HCT116 (cell line): ENCODE measurements at regions not wholly inside any gene's neighbourhood (a gene's known extent, or its start where the extent isn't known, plus 50 kb on each side); places are given as distances from the start of the nearest gene placed in this dataset.
A peak's percentile ranks its signal among the peaks of the same experiment; 100 is the strongest.

Experiments used
- ATAC-seq: fragments of 200-7000 bp; cut with Tn5 transposase; 2 replicates; pipeline ENCODE4 v1.9.1; 2020; ENCODE audit warnings: mild to moderate bottlenecking, moderate library complexity
- BruUV-seq: library from RNA; stranded (reverse); fragments of 400-500 nt; replicated peaks from 2 replicates; lab custom pipeline; 2021; lab: Mats Ljungman, UMichigan
- CTCF ChIA-PET: fragments of 300-600 bp; sonication (Branson Sonifier 250); formaldehyde crosslinking; loops from one replicate; lab custom pipeline; 2021; ENCODE audit warnings: antibody characterized with exemption; lab: Charles Lee
- POLR2A ChIA-PET: fragments of 300-600, 350-600 bp; sonication (Branson Sonifier 250); formaldehyde crosslinking; loops from one replicate; lab custom pipeline; 2021; ENCODE audit warnings: antibody characterized with exemption; lab: Charles Lee
- RAD21 ChIA-PET, 2 experiments: fragments of 300-600 bp; sonication (Branson Sonifier 250); formaldehyde crosslinking; loops; one replicate each; lab custom pipeline; 2023; ENCODE audit warnings: low total read pairs in 2 of 2; ENCODE audit not compliant: uncharacterized antibody in 2 of 2, unreplicated experiment in 2 of 2, low non-redundant PET in 1 of 2; lab: Charles Lee
- DNase-seq: peaks from one replicate; pipeline ENCODE4 v3.0.0-alpha.2; 2010; ENCODE audit warnings: low read depth, low spot score
- H2AFZ ChIP-seq: fragments of 200-600 bp; shearing (Covaris generic), sonication (generic); 2 replicates; pipeline ENCODE4 v1.6.1; 2017; ENCODE audit warnings: low read depth, mixed run types, mixed read lengths, antibody characterized with exemption, low read length; ENCODE audit not compliant: poor library complexity, severe bottlenecking
- H3K27ac ChIP-seq: 2 replicates; pipeline ENCODE4 v1.5.1; 2012; ENCODE audit warnings: low read depth, low read length
- H3K27me3 ChIP-seq: fragments of 200-600 bp; sonication (generic); 2 replicates; pipeline ENCODE4 v1.6.1; 2016; ENCODE audit warnings: mixed run types, low read length, mixed read lengths; ENCODE audit not compliant: insufficient read depth
- H3K36me3 ChIP-seq, 2 experiments: fragments of 200-500 bp in 1 of 2; fragments of 200-600 bp in 1 of 2; sonication (Bioruptor generic) in 1 of 2; sonication (generic) in 1 of 2; 2 replicates each; pipeline versions ENCODE4 v1.5.1 to v1.6.1; 2014 to 2016; ENCODE audit warnings: low read length in 2 of 2, inconsistent platforms in 1 of 2, mixed read lengths in 1 of 2, mixed run types in 1 of 2; ENCODE audit not compliant: insufficient read depth in 2 of 2, control insufficient read depth in 1 of 2
- H3K4me1 ChIP-seq, 2 experiments: fragments of 200-600 bp in 1 of 2; sonication (generic) in 1 of 2; 2 replicates each; pipeline versions ENCODE4 v1.5.1 to v1.6.1; 2012 to 2017; ENCODE audit warnings: low read length in 2 of 2, inconsistent platforms in 1 of 2, mild to moderate bottlenecking in 1 of 2, mixed read lengths in 1 of 2, mixed run types in 1 of 2, moderate library complexity in 1 of 2; ENCODE audit not compliant: insufficient read depth in 2 of 2, control insufficient read depth in 1 of 2
- H3K4me2 ChIP-seq: fragments of 200-600 bp; sonication (generic); 2 replicates; pipeline ENCODE4 v1.6.1; 2017; ENCODE audit warnings: mixed run types, low read length, mixed read lengths
- H3K4me3 ChIP-seq, 2 experiments: fragments of 200-600 bp in 1 of 2; sonication (generic) in 1 of 2; replicated peaks in 1 of 2; 2 replicates each; pipeline ENCODE4 v1.5.1; 2011 to 2016; ENCODE audit warnings: low read length in 2 of 2, control low read depth in 1 of 2, low read depth in 1 of 2, mild to moderate bottlenecking in 1 of 2, mixed read lengths in 1 of 2, mixed run types in 1 of 2
- H3K79me2 ChIP-seq: fragments of 200-600 bp; sonication (generic); 2 replicates; pipeline ENCODE4 v1.6.1; 2017; ENCODE audit warnings: mild to moderate bottlenecking, mixed run types, low read length, moderate library complexity, mixed read lengths; ENCODE audit not compliant: insufficient read depth
- H3K9ac ChIP-seq: fragments of 200-600 bp; sonication (generic); 2 replicates; pipeline ENCODE4 v1.6.1; 2016; ENCODE audit warnings: low read length, mixed read lengths
- H3K9me2 ChIP-seq: fragments of 200-600 bp; sonication (generic), shearing (Covaris generic); 2 replicates; pipeline ENCODE4 v1.6.1; 2017; ENCODE audit warnings: mixed run types, mild to moderate bottlenecking, moderate library complexity; ENCODE audit not compliant: insufficient read depth
- H3K9me3 ChIP-seq, 2 experiments: fragments of 200-500 bp in 1 of 2; fragments of 200-600 bp in 1 of 2; sonication (Bioruptor generic) in 1 of 2; sonication (generic) in 1 of 2; 2 replicates each; pipeline ENCODE4 v1.6.1; 2014 to 2017; ENCODE audit warnings: low read length in 2 of 2, mixed read lengths in 2 of 2, inconsistent platforms in 1 of 2, low read depth in 1 of 2, mild to moderate bottlenecking in 1 of 2, mixed run types in 1 of 2, moderate library complexity in 1 of 2; ENCODE audit not compliant: control insufficient read depth in 1 of 2, insufficient read depth in 1 of 2
- H4K20me1 ChIP-seq: fragments of 200-600 bp; sonication (generic), shearing (Covaris generic); 2 replicates; pipeline ENCODE4 v1.6.1; 2017; ENCODE audit warnings: mixed run types, mild to moderate bottlenecking, moderate library complexity; ENCODE audit not compliant: insufficient read depth
- CTCF ChIP-seq, 3 experiments: fragments of 200-600 bp in 1 of 3; sonication (generic) in 1 of 3; IDR thresholded peaks in 2 of 3; conservative IDR thresholded peaks in 1 of 3; 2 replicates each; pipeline ENCODE4 v1.5.1; 2012 to 2017; ENCODE audit warnings: low read depth in 2 of 3, low read length in 2 of 3, antibody characterized with exemption in 1 of 3, borderline replicate concordance in 1 of 3, control low read depth in 1 of 3, mild to moderate bottlenecking in 1 of 3, mixed read lengths in 1 of 3, mixed run types in 1 of 3, moderate library complexity in 1 of 3; ENCODE audit not compliant: insufficient read depth in 1 of 3
- EZH2phosphoT487 ChIP-seq: fragments of 200-600 bp; IDR thresholded peaks from 2 replicates; pipeline ENCODE4 v1.6.1; 2018; ENCODE audit warnings: antibody characterized with exemption, borderline replicate concordance
- MAX ChIP-seq: IDR thresholded peaks from 2 replicates; pipeline ENCODE4 v1.6.1; 2012
- POLR2AphosphoS5 ChIP-seq: IDR thresholded peaks from 2 replicates; pipeline ENCODE4 v1.6.1; 2011; ENCODE audit warnings: mild to moderate bottlenecking, low read depth, low read length, moderate library complexity
- RAD21 ChIP-seq: IDR thresholded peaks from 2 replicates; pipeline ENCODE4 v1.6.1; 2012; ENCODE audit warnings: low read depth, mild to moderate bottlenecking
- SRF ChIP-seq: IDR thresholded peaks from 2 replicates; pipeline ENCODE4 v1.6.1; 2012; ENCODE audit warnings: low read depth
- TCF7L2 ChIP-seq: IDR thresholded peaks from 2 replicates; pipeline ENCODE4 v1.7.0; 2011; ENCODE audit warnings: borderline replicate concordance, inconsistent platforms; ENCODE audit not compliant: insufficient read depth, insufficient read length; ENCODE audit errors: extremely low read depth
- YY1 ChIP-seq: IDR thresholded peaks from 2 replicates; pipeline ENCODE4 v1.6.1; 2011; ENCODE audit warnings: low read length, low read depth, moderate library complexity, mild to moderate bottlenecking; ENCODE audit not compliant: insufficient replicate concordance; ENCODE audit errors: extremely low read depth
- ZNF274 ChIP-seq: fragments of 200-500 bp; sonication (Bioruptor generic); IDR thresholded peaks from 2 replicates; pipeline ENCODE4 v1.6.1; 2014; ENCODE audit warnings: mild to moderate bottlenecking, low read depth, low read length, inconsistent platforms
- intact Hi-C: fragments of 100-400 bp; cut with micrococcal nuclease; formaldehyde crosslinking; loops from 2 replicates; pipeline ENCODE4 v1.10.0; 2022
- TF ChIP-seq, protein P1 (sequence below): IDR thresholded peaks from 2 replicates; pipeline ENCODE4 v1.6.1; 2012; ENCODE audit warnings: low read depth

DNA sequence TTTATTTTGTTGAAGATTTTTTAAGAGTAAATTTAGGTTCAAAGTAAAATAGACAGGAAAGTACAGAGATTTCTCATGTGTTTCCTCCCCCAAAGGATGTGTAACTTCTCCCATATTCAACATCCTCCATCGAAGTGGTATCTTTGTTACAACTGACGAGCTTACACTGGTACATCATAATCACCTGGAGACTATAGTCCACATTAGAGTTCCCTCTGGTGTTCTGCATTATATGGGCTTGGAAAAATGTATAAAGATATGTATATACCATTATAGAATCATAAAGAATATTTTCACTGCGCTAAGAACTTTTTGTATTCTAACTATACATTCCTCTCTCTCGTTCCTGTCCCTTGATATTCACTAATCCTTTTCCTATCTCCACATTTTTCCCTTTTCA, 203.7 kb downstream of the AMY1C start:
- H3K4me2 ChIP-seq: no peak overlapping the region
- no peak overlapping the region for H3K4me3 ChIP-seq
- CTCF ChIA-PET: no interaction called here
- RAD21 ChIA-PET: no interaction called here
- H3K27ac ChIP-seq: no peak overlapping the region
- H3K9me2 ChIP-seq: no peaks in the 10 kb centered on the region
- H3K27me3 ChIP-seq: no peaks in the 10 kb centered on the region
- peaks cover 5 to 7% of the 10 kb centered on the region in 2 experiments; a peak in 2 of 4 replicates for H3K9me3 ChIP-seq
- ATAC-seq (no peak), DNase-seq (no peak)
- H3K36me3 ChIP-seq: no peaks in the 10 kb centered on the region
- TF ChIP-seq RAD21 (0 out of 2 replicates have a peak, but pooled peaks have one; percentile 3), YY1 (no peak), CTCF (IDR thresholded peaks at IDR 0.05 in 2 of 3, conservative IDR thresholded peaks at IDR 0.05 in 1 of 3; ENCODE audit: borderline replicate concordance in 1 of 3, insufficient read depth in 1 of 3, low read depth in 2 of 3, low read length in 2 of 3) (peak in 1 of 3 experiments; percentile 28; a peak in 1 of 6 replicates)
- POLR2A ChIA-PET: no interaction called here
- H3K79me2 ChIP-seq: no peaks in the 10 kb centered on the region
- H3K9ac ChIP-seq: no peak overlapping the region
- no TSS peak for BruUV-seq
- H4K20me1 ChIP-seq: no peaks in the 10 kb centered on the region
- intact Hi-C loops: no loop called here
- H2AFZ ChIP-seq: no peak overlapping the region
- H3K4me1 ChIP-seq: no peaks in the 10 kb centered on the region

DNA sequence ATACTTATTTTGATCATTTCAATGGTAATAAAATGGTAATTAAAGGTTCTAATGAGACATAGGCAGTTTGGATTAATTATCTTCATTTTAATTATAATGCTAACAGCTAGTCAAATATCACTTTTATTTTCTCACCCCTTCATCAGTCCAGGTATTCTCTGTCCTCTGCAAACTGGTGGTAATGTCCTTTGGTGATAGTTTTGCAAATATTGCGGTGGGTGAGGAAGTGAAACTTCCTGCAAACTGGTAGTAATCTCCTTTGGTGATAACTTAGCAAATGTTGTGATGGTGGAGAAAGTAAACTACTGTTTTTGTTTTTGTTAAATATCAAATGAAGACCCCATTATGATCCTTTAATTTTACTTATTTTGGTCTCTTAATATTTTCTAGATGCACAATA, 209.0 kb downstream of the AMY1C start:
- H3K9me3 ChIP-seq: peaks cover 0 to 18% of the 10 kb centered on the region in 2 experiments; a peak in 2 of 4 replicates
- no peaks in the 10 kb centered on the region for H3K79me2 ChIP-seq
- H3K4me3 ChIP-seq: no peak overlapping the region
- no peaks in the 10 kb centered on the region for H3K36me3 ChIP-seq
- no peaks in the 10 kb centered on the region for H3K27me3 ChIP-seq
- CTCF ChIA-PET: no interaction called here
- no peaks in the 10 kb centered on the region for H4K20me1 ChIP-seq
- ATAC-seq: no peak
- DNase-seq: no peak
- H3K4me1 ChIP-seq: no peaks in the 10 kb centered on the region
- BruUV-seq: no TSS peak
- intact Hi-C loops: no loop called here
- RAD21 ChIA-PET: no interaction called here
- H2AFZ ChIP-seq: no peak overlapping the region
- H3K27ac ChIP-seq: no peak overlapping the region
- H3K9me2 ChIP-seq: no peaks in the 10 kb centered on the region
- H3K9ac ChIP-seq: no peak overlapping the region
- POLR2A ChIA-PET: no interaction called here
- no peak overlapping the region for H3K4me2 ChIP-seq
- no peak for TF ChIP-seq CTCF (IDR thresholded peaks at IDR 0.05 in 2 of 3, conservative IDR thresholded peaks at IDR 0.05 in 1 of 3; ENCODE audit: borderline replicate concordance in 1 of 3, insufficient read depth in 1 of 3, low read depth in 2 of 3, low read length in 2 of 3)
- TF ChIP-seq YY1: no peak
- TF ChIP-seq SRF: no peak
- TF ChIP-seq ZNF274: no peak
- no peak for TF ChIP-seq MAX
- TF ChIP-seq POLR2AphosphoS5: no peak
- TF ChIP-seq, protein P1, sequence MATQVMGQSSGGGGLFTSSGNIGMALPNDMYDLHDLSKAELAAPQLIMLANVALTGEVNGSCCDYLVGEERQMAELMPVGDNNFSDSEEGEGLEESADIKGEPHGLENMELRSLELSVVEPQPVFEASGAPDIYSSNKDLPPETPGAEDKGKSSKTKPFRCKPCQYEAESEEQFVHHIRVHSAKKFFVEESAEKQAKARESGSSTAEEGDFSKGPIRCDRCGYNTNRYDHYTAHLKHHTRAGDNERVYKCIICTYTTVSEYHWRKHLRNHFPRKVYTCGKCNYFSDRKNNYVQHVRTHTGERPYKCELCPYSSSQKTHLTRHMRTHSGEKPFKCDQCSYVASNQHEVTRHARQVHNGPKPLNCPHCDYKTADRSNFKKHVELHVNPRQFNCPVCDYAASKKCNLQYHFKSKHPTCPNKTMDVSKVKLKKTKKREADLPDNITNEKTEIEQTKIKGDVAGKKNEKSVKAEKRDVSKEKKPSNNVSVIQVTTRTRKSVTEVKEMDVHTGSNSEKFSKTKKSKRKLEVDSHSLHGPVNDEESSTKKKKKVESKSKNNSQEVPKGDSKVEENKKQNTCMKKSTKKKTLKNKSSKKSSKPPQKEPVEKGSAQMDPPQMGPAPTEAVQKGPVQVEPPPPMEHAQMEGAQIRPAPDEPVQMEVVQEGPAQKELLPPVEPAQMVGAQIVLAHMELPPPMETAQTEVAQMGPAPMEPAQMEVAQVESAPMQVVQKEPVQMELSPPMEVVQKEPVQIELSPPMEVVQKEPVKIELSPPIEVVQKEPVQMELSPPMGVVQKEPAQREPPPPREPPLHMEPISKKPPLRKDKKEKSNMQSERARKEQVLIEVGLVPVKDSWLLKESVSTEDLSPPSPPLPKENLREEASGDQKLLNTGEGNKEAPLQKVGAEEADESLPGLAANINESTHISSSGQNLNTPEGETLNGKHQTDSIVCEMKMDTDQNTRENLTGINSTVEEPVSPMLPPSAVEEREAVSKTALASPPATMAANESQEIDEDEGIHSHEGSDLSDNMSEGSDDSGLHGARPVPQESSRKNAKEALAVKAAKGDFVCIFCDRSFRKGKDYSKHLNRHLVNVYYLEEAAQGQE: no peak
- TF ChIP-seq EZH2phosphoT487: no peak
- TF ChIP-seq TCF7L2: no peak
